DMS153 (cell line): ENCODE measurements at regions not wholly inside any gene's neighbourhood (a gene's known extent, or its start where the extent isn't known, plus 50 kb on each side); places are given as distances from the start of the nearest gene placed in this dataset.

ENCODE experiments used
- DNase-seq: peaks from one replicate; lab custom pipeline; 2025; lab: John Stamatoyannopoulos, UW

DNA sequence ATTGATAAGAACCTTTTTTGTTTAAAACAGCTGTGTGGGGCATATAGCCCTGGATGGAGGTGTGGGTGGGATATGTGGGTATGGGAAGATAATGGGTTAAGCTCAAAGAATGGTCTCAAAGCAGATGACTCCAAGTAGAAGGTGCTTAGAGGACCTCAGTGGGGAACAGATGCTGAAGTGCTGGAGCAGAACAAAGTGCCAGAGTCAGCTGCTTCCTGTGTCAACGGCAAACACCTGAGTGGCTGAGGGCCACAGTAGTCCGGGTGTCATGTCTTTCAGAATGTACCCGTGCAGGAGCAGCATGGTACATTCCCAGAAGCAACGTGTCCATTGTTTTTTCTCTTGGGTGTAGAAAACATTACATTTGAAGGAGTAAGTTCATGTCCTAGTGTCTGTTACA is 210.6 kb downstream of the CCNG2 start:
- no peak for DNase-seq

DNA sequence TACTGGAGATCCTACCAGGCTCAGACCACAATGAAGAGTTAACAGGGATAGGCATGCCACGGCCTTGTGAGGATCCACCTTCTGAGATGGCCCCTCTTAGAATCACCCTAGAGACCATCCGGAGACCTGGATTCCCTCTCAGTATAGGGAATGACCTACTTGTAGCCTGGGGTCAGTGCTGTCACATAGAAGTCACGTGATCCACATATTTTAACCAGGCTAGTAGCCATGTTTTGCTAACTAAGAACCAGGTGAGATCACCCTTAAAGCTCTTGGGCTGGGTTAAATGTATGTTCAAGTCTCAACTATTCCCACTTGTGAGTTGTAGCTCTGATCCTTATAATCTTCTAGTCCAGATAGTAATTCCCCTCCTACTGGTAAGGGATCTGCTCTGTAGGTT is 215.4 kb downstream of the CCNG2 start:
- no peak for DNase-seq

DNA sequence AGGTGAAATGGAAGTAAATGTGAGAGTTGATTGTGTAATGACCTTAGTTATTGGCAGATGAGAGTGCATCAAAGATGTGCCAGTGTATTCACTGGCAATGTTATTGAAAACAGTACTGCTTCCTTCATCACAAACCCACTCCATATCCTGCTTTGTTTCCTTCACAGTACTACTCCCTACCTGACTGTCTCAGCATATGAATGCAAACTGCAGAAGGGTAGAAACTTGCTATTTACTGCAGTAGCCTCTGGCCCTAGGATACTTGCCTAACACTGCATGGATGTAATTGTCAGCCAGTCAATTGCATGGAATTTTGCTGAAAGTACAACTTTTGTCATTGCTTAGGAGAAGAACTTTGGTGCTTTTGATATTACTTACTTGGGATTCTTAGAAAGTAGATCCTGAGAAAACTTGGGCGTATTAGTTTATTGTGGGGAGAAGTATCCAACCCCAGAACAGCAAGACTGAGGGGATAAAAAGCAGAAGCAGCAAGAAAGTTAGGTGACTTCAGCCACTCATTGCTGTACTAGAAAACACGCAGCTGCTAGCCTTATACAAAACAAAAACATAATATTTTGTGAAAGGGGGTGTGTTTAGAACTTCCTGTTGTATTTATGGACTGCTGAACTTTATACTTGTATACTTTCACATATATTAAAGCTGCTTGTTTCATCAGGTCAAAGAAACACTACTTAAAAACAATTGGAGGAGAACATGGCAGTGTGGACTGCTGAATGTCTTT is 219.0 kb downstream of the CCNG2 start:
- DNase-seq: no peak

DNA sequence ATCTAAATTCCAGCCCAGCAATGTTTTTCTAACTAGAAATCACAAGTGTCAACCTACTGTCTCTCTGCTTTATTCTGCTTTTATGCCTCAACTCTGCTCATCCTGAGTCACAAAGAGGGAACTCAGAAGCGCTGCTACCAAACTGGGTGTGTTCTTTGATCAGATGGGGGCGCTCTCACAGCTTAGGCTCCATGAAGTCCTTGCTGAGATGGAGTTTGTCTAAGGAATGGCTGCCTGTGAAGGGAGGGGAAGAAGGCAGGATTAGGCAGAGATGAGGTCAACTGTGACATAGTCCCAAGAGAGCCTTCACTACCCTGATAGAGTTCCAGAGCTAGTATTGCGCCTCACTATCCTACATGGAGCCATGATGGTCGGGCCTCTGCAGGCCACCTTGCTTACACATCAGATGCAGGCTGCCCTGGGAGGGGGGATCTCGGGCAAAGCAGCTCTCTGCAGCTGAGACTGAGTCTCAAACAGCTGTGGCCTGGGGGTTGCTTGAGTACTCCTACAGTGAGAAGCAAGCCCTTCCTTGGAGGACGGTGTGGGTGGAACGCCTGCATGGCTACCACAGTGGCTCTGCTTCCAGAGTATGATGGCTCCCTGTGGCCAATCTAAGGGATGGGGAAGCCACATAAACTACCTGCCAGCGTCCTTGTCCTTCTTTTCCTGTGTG is 219.9 kb downstream of the CCNG2 start:
- no peak for DNase-seq

DNA sequence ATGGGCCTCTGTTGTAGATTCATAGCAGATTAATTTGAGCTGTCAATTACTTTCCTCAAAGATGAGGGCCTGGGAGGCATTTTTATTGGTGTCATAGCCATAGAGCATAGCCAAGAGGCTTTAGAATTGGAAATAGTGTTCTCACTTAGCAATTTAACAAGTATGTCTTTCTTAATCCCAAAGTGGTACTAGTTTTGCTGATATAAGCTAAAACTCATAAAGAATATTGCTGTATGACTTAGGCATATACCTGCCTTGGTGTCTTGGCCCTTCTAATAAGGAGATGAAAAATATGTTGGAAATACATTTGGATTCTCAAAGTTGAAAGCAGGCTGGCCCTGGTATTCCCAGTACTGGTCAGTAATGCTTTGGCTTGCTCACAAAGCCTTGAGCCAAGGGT is 221.5 kb upstream of the CXCL13 start:
- DNase-seq: no peak

GRCh38 chr4:77385124-77385969 is 220.3 kb upstream of the CXCL13 start:
- peak; percentile 57 for DNase-seq

GRCh38 chr4:77393996-77394395 is 211.6 kb upstream of the CXCL13 start:
- no peak for DNase-seq

DNA sequence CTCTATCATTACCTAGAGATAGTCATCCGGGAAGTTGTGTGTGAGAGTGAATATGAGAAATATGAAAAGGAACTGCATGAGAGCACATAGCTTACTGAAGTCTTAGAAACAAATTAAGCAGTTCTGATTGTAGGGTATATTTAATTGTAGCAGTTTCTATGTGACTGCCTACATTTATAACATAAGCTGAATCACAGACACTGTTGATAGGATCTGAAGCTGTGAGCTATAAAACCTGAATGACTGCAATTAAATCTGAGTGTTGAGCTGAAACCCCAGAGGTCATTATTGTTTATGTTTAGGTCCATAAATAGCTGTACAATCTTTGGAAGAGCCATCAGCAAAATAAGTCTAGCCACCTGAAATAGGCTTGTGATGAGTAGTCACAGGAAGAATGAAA is 210.1 kb upstream of the CXCL13 start:
- DNase-seq: no peak

DNA sequence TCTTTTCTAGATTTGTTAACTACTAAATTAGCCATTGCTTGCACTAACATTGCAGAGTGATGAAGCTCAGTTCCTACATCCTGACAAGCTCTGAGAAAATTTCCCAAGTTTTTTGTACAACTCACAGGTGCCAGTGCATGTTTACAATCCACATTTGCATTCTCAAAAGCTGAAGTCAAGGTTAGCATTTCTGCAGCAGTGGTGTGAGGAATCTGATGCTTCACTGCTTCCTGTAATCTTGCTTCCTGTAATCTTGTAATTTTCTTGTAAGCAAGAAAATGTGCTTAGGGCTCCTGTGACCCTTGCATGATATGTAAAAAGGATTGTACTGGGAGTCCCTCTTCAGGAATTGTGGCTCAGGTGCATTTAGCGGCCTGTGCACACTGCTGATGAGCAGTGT is 207.4 kb upstream of the CXCL13 start:
- DNase-seq: no peak

- DNase-seq: no peak
These were observed 205.8 kb upstream of the CXCL13 start for GRCh38 chr4:77399831-77400230.

GRCh38 chr4:77413766-77414165 is 191.9 kb upstream of the CXCL13 start:
- no peak for DNase-seq

- no peak for DNase-seq
These were observed 189.9 kb upstream of the CXCL13 start for GRCh38 chr4:77415689-77416088.

DNA sequence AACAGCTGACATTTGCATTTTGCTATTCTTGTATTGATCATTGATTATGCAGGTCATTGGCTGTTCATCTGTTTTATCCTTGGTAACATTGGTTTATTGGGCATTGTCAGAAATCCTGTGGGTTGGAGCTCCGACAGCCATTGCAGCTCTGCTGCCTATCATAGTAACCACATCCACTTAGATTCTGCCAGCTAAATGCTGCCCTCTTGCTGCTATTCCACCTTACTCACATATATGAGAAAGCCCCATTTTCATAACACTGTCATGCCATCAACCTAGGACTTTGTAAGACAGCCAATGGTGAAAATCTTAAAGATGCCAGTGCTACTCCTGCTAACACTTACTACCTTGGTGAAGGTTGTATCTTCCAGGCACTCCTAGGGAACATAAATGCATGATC is 187.3 kb upstream of the CXCL13 start:
- no peak for DNase-seq

GRCh38 chr4:77430847-77431246 is 174.8 kb upstream of the CXCL13 start:
- no peak for DNase-seq

- no peak for DNase-seq
These were observed 174.1 kb upstream of the CXCL13 start for GRCh38 chr4:77431546-77431945.

DNA sequence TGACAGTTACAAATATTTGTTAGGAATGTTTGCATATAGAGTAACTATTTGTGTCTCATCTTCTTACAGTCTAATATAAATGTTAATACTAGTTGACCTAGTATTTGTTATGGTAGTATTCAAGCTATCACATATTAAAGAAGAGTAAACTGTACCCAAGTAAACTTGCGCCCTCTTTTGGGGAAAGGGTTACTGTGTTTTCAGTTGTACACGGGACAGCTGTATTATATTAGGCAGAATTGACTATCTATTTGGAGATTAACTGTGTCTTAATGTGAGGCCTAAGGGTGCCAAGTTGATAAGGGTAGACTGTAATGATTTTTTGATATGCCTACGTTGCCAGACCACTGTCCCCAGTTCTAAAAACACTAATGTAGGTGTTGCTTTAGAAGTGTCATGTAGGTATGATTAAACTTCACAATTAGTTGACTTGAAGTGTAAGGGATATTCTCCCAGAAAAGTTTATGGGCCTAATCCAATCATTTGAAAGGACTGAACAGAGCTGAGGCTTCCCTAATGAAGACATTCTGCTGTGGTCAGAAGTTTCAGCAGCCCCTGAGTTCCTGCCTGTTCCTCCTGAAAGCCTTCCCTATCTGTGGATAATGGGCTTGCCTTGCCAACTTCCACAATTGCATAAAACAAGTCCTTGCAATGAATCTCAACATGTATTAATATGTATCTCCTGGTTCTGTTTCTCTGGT is 172.8 kb upstream of the CXCL13 start:
- DNase-seq: no peak

DNA sequence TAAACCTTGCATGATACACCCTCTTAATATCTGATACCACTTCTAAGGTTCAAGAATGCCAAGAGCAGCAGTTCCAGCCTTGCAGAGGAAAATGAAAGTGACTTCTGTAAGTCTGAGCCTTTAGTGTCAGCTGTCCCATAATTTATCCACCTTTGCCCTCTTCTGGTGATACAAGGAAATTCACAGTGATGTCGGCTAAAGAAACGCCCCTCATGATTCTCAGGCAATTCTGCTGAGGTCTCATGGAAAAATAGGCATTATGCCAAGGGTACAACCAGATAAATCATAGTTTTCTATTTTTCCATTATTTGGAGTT is 172.2 kb upstream of the CXCL13 start:
- peak; percentile 53 for DNase-seq

GRCh38 chr4:77434299-77435092 is 171.1 kb upstream of the CXCL13 start:
- DNase-seq: no peak

- DNase-seq: no peak
These were observed 168.5 kb upstream of the CXCL13 start for GRCh38 chr4:77437079-77437478.

DNA sequence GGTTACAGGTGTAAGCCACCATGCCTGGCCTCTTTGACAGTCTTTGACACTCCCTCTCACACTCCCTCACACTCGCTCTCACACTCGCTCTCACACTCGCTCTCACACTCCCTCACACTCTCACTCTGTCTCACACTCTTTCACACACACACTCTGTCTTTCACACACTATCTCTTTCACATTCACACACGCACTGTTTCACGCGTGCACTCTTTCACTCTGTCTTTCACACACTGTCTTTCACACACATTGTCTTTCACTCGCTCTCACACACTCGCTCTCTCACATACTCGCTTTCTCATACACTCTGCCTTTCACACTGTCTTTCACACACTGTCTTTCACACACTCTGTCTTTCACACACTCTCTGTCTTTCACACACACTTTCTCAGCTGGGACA is 167.1 kb upstream of the CXCL13 start:
- DNase-seq: no peak

DNA sequence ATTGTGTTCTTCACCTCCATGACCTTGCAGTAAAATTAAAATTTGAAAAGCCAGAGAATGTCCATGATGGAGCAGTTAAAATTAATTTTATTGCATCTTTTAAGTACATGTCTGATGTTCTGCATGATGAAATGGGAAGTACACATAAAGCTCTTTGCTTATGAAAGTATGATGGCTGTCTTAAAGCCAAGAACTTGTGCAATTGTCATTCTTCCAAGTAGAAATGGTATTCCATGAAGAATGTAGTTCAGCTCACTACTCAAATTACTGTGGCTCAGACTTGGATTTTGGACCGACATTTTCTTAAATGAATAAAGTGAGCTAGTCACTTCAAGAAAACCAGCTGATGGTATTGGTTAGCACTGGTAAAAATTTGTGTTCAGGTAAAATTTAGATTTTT is 161.7 kb upstream of the CXCL13 start:
- no peak for DNase-seq

DNA sequence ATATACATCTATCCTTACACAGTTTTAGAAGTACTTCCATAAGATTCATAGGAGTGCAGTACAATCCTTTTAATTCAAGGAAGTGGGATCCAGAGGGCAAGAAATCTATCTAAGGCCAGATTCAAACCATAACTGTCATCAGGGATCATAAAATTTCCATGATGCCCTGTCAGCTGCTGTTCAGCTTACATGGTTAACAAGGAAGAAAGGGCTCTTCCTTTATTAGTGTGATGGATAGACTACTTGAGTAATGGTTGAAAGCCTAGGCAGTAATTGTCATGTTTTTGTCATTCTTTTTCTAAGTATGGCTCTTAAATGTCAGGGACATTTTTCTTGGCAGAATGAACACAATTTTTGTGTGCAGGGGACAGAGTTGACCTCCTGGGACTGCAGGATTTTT is 159.8 kb upstream of the CXCL13 start:
- no peak for DNase-seq
